ENCODE measurements at regions not wholly inside any gene's neighbourhood (a gene's known extent, or its start where the extent isn't known, plus 50 kb on each side); places are given as distances from the start of the nearest gene placed in this dataset.

- no peak overlapping the region for H3K27ac ChIP-seq
- TF ChIP-seq CTCF (conservative IDR thresholded peaks at IDR 0.05; ENCODE audit: low read depth) = no peak
- POLR2A ChIA-PET (ENCODE audit: low non-redundant PET) = no interaction called here
- CTCF ChIA-PET = interaction anchor here (1.0 to 1.5 kb wide), 2 partner anchors 61 to 299 kb away, joined by 3 to 4 read pairs; no protein-coding TSS in a partner anchor
- DNase-seq (ENCODE audit: low spot score) = no peak
Observed at GRCh38 chr3:187618722-187619121, 51.5 kb downstream of the SST start.

- TF ChIP-seq CTCF (conservative IDR thresholded peaks at IDR 0.05; ENCODE audit: low read depth) = no peak
- ChIA-PET CTCF (interaction anchor here (0.8 to 3.6 kb wide), 2 partner anchors 53 to 62 kb away, joined by 3 to 31 read pairs; partner anchors contain the start of gene SST), POLR2A (ENCODE audit: low non-redundant PET) (no interaction called here)
- H3K27ac ChIP-seq = no peak overlapping the region
- no peak for DNase-seq (ENCODE audit: low spot score)
Observed at GRCh38 chr3:187617213-187617612, 53.0 kb downstream of the SST start.

- peak; percentile 61 for DNase-seq (ENCODE audit: low spot score)
- CTCF ChIA-PET = interaction anchor here (0.7 to 3.6 kb wide), 5 partner anchors 54 to 1015 kb away, joined by 3 to 31 read pairs (median 3); partner anchors contain the start of gene SST
- peak; percentile 63 for TF ChIP-seq CTCF (conservative IDR thresholded peaks at IDR 0.05; ENCODE audit: low read depth)
- POLR2A ChIA-PET (ENCODE audit: low non-redundant PET) = no interaction called here
- H3K27ac ChIP-seq = no peak overlapping the region
Observed at GRCh38 chr3:187616307-187616972, 53.8 kb downstream of the SST start.

GRCh38 chr3:187615630-187616029 lies 54.6 kb downstream of the SST start:
- ChIA-PET CTCF (interaction anchor here (0.6 to 3.6 kb wide), 3 partner anchors 63 to 296 kb away, joined by 4 to 31 read pairs (median 10); no protein-coding TSS in a partner anchor), POLR2A (ENCODE audit: low non-redundant PET) (no interaction called here)
- no peak overlapping the region for H3K27ac ChIP-seq
- DNase-seq (ENCODE audit: low spot score) = no peak
- no peak for TF ChIP-seq CTCF (conservative IDR thresholded peaks at IDR 0.05; ENCODE audit: low read depth)

- CTCF ChIA-PET = interaction anchor here (0.6 to 1.1 kb wide), 2 partner anchors 66 to 293 kb away, joined by 3 read pairs; no protein-coding TSS in a partner anchor
- no peak overlapping the region for H3K27ac ChIP-seq
- TF ChIP-seq CTCF (conservative IDR thresholded peaks at IDR 0.05; ENCODE audit: low read depth) = no peak
- POLR2A ChIA-PET (ENCODE audit: low non-redundant PET) = no interaction called here
- DNase-seq (ENCODE audit: low spot score) = no peak
Observed at GRCh38 chr3:187612656-187613055, 57.5 kb downstream of the SST start.

GRCh38 chr3:187610981-187611511 lies 59.1 kb downstream of the SST start:
- DNase-seq (ENCODE audit: low spot score) = no peak
- ChIA-PET POLR2A (ENCODE audit: low non-redundant PET) (no interaction called here), CTCF (interaction anchor here (1.6 kb wide), 1 partner anchor 69 kb away, joined by 6 read pairs; no protein-coding TSS in a partner anchor)
- no peak for TF ChIP-seq CTCF (conservative IDR thresholded peaks at IDR 0.05; ENCODE audit: low read depth)
- no peak overlapping the region for H3K27ac ChIP-seq

All from RWPE1 (cell line).